HG03175 (cell line): ENCODE measurements at regions not wholly inside any gene's neighbourhood (a gene's known extent, or its start where the extent isn't known, plus 50 kb on each side); places are given as distances from the start of the nearest gene placed in this dataset.
A peak's percentile ranks its signal among the peaks of the same experiment; 100 is the strongest.
"Not testable (repeated sequence)": the region's sequence is repeated elsewhere in the genome, so short reads cannot be mapped to it uniquely, and the experiment has no call there.

ENCODE experiments used
- ATAC-seq: cut with Tn5 transposase; IDR thresholded peaks from one replicate; pipeline ENCODE4 v1.9.1; 2021; ENCODE audit warnings: mild to moderate bottlenecking, moderate library complexity; ENCODE audit not compliant: unreplicated experiment

DNA sequence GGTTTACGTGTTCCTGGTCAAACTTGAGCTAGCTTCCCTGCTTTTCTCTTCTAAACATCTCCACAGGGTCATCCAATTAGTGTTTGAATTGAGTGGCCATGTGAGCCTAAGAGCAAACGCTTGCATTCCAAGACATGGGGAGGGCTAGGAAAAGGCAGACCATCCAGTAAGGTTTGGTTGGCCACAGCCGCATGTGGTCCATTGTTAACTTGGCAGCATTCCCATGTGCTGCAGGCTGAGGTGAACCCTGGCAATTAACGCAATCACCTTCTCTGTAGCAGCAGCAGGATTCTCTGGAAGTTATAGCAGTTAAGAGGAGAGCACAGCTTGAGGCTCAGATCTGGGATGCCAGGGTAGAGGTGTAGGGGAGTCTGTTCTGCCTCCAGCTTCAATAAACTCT lies 502.2 kb upstream of the LMCD1 start:
- no peak for ATAC-seq

- ATAC-seq: no peak
These were observed 500.3 kb upstream of the LMCD1 start for GRCh38 chr3:8001307-8001706.

DNA sequence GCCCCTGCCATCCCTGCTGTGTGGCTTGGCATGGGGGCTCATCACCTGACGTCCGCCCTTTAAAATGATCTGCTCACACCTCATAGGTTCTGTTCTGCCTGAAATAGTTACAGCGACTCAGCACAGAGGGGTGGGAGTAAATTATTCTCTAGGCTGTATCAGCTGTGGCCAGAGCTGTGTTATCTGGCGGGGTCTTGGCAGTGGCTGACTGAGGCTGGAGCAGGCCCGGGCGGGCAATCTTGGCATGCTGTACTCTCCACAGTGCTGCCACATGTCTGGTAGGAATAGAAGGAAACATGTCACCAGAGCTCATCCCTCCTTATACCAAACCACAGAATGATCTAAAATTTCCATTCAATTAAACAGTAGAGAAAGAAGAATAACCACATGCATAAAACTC lies 499.9 kb upstream of the LMCD1 start:
- no peak for ATAC-seq

DNA sequence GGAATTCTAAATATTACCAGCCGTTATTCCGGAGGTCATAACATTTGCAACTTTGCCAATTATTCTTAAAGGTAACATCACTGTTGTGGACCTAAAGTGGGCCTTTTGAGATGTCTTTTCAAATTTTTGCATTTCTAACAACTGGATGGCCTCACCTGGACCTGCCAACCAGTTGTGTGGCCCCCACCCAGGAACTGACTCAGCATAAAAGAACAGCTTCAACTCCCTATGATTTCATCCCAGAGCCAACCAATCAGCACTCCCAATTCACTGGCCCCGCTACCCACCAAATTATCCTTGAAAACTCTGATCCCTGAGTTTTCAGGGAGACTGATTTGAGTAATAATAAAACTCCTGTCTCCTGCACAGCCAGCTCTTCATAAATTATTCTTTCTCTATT lies 489.7 kb upstream of the LMCD1 start:
- ATAC-seq: no peak

DNA sequence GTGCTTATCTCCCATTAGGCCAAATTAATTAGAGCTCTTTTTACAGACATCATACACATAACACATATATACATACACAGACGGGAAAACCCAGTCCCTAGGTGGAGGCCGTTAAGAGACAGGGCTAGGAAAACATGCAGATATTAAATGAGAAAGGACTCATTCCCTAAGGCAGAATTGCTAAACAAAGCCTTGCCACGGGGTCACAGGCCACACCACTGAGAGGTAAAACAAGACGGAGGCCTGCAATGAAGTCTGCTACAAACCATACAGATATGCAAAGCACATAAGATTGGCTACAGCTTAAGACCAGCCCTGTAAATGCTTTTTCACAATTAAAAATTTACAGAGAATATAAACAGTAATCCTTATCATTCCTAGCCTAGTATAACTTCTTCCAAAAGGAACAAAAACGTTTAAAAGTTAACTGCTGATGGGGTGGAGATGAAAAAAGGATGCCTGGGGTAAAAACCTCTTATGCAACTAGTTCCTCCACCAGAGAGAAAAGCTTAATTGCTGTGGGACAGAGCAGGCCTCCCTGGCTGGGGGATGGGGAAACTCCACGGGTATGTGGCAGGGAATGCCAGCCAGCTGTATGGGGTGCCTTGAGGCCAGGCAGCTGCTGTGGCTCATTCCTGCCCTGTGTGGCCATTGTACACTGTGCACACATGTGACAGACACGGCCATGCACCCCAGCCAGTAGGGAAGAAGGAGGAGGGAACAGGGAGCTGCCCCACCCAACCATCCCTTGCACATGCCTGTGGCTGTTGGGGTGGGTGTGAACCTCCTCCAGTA lies 481.4 kb upstream of the LMCD1 start:
- no peak for ATAC-seq

GRCh38 chr3:8027954-8028353 lies 473.7 kb upstream of the LMCD1 start:
- no peak for ATAC-seq

- no peak for ATAC-seq
These were observed 451.3 kb upstream of the LMCD1 start for GRCh38 chr3:8050283-8050682.

GRCh38 chr3:8052659-8053058 lies 449.0 kb upstream of the LMCD1 start:
- ATAC-seq: no peak

- not testable (repeated sequence) for ATAC-seq
These were observed 433.5 kb upstream of the LMCD1 start for GRCh38 chr3:8068135-8068534.

DNA sequence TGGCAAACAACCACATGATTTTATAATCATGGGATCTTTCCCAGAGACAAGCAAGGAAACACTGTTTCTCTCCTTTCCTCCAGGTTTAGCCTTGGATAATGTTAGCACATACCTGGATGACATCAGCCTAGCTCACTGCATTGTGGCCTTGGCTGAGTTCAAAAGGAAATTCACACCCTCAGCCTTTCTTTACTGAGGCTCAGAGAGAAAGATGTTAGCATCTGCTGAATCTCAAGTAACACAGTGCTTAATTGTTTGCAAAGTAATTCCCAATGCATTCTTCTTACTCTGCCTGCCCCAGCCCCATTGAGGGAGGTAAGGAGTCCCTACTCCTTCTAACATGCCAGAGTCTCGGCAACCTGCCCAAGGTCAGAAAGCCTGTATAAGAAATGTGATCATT lies 432.2 kb upstream of the LMCD1 start:
- ATAC-seq: no peak

DNA sequence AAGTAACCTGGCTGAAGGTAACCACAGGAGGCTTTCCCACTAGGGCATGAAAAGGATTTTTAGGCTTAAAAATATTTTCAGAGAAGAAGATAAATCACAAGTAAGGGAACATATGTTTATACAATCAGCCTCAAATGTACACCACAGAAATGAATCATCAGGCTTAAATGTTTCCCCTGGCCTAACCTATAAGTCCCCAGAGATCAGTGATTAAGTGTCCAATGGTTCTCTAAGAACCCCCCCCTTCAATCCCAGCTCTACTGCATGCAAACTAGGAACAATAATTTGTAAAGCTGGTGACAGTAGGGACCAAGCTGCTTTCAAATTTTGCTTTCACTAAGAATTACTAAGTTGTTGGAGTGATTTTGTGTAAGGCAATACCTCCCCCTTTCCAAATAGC lies 431.6 kb upstream of the LMCD1 start:
- ATAC-seq: no peak

DNA sequence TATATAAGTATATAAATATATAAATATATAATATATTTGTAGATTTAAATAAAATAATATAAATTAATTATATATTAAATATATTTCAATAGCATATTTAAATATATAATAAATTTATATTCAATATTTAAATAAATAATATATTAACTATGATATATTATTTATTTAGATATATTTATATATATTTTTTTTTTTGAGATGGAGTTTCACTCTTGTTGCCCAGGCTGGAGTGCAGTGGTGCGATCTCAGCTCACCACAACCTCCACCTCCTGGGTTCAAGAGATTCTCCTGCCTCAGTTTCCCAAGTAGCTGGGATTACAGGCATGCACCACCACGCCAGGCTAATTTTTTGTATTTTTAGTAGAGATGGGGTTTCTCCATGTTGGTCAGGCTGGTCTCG lies 426.9 kb upstream of the LMCD1 start:
- not testable (repeated sequence) for ATAC-seq

DNA sequence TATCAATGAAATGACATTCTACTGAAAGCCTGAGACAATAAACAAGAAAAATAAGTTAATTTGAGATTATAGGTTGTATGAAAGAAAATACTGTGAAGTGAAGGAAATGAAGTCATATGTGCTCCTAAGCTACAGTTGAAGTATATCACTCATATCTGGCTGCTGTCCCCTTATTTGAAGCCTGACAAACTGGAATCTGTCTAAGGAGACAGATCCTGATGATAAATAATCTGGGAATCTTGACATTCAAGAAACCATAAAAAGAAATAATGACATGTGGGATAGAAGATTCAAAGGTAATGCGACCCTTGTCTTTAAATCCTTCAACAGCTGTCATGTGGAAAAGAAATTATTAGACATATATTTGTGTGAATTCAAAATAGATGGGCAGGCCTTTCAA lies 424.5 kb upstream of the LMCD1 start:
- no peak for ATAC-seq

DNA sequence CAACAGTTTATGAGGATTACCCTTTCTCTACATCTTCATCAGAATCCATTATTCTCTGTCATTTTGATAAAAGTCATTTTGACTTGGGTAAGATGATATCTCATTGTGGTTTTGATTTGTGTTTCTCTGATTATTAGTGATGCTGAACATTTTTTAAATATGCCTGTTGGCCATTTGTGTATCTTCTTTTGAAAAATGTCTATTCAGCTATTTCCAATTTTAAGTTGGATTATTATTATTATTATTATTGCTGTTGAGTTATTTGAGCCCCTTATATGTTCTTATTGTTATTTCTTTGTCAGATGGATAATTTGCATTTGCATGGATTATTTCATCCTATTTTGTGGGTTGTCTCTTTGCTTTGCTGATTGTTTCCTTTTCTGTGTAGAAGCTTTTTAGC lies 421.2 kb upstream of the LMCD1 start:
- ATAC-seq: no peak

DNA sequence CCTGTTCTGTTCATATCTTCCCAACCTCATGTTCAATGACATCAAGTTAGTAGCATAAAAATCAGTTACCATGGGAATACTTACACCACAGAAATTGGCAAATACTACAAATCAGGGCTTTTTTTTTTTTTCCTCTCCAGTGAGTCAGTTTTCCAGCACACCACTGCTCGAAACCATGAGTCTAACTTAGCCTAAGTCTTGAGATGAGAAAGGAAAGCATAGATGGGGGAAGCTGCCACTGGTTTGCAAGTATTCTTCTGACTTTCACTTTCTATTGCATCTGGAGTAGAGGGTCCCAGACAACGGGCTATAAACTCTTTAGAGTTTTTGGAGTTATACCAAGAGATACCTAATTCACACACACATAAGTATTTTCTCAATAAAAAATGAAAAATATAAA lies 416.1 kb upstream of the LMCD1 start:
- no peak for ATAC-seq

DNA sequence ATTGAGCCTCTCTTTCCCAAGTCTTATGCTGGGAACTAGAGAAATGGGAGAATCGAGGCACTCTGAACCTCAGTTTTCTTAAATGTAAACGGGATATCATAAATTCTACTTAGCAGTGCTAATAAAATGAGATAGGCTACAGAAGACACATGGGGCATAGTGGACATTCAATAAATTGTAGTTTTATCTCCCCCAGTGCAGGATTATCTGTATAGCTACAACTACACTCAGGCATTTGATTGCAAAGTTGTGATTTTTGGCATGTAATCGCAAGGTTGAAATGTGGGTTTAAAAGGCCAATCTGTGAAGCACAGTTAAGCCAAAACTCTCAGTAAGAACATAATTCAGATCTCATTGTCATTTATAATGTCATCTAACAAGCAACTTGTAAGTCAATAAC lies 413.7 kb upstream of the LMCD1 start:
- ATAC-seq: no peak

DNA sequence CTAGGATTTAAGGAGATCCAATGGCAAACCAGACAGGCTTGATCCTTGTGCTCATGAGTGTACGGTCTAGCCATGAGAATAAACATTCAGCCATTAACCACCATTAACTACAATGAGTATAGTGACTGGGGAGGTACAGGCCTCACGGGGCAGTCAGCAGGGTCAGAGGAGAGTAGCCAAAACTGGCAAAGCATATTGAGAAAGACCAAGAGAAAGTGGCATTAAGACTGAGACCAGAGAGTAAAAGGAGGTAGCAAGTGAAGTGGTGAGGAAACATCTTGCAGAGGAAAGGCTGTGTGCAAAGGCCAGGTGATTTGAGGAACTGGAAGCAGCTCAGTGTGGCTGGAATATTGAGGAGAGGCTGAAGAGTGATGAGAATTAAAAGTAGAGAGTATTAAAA lies 407.2 kb upstream of the LMCD1 start:
- ATAC-seq: no peak

DNA sequence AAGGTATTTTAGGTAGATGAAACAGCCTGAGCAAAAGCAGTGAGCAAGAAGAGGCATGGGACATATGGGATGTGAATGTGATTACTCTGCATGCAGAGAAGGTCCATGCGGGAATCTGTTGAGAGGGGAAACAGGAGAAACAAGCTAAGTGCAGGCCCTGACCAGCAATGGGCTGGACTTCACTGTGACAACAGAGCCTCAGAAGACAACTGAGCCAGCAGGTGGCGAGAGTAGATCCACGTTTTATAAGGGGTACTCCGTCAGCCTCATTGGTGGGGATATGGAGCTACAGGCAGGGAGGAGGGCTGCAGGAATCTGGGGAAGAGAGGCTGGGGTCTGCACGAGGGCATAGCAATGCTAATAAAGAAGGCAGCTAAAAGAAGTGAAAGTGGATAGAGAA lies 405.9 kb upstream of the LMCD1 start:
- ATAC-seq: no peak

- ATAC-seq: no peak
These were observed 403.9 kb upstream of the LMCD1 start for GRCh38 chr3:8097690-8098089.

DNA sequence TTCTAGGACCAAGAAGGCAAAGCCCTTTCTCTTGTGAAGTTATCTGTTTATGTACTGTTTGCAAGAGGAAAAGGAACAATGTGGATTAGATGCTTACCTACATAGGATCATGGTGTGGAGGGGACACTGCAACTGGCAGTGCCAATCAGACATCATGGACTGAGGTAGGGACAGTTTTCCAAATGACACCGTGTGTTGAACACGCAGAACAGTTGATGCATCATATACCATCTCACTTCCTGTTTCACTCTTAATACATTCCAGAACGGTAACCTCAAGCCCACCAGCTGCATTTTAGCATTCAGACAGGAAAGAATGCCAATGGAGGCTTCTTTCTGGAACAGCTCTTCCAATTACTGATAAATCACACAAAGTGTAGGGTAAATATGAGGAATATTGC lies 397.7 kb upstream of the LMCD1 start:
- ATAC-seq: peak; percentile 55

GRCh38 chr3:8106921-8107320 lies 394.7 kb upstream of the LMCD1 start:
- no peak for ATAC-seq

GRCh38 chr3:8110966-8111798 lies 390.4 kb upstream of the LMCD1 start:
- ATAC-seq: peak; percentile 98
